ENCODE measurements at regions not wholly inside any gene's neighbourhood (a gene's known extent, or its start where the extent isn't known, plus 50 kb on each side); places are given as distances from the start of the nearest gene placed in this dataset.

GRCh38 chr7:32378988-32379387 is 111.2 kb downstream of the LSM5 start:
- TF ChIP-seq, protein P1, sequence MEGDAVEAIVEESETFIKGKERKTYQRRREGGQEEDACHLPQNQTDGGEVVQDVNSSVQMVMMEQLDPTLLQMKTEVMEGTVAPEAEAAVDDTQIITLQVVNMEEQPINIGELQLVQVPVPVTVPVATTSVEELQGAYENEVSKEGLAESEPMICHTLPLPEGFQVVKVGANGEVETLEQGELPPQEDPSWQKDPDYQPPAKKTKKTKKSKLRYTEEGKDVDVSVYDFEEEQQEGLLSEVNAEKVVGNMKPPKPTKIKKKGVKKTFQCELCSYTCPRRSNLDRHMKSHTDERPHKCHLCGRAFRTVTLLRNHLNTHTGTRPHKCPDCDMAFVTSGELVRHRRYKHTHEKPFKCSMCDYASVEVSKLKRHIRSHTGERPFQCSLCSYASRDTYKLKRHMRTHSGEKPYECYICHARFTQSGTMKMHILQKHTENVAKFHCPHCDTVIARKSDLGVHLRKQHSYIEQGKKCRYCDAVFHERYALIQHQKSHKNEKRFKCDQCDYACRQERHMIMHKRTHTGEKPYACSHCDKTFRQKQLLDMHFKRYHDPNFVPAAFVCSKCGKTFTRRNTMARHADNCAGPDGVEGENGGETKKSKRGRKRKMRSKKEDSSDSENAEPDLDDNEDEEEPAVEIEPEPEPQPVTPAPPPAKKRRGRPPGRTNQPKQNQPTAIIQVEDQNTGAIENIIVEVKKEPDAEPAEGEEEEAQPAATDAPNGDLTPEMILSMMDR (IDR thresholded peaks at IDR 0.05) = no peak
- TF ChIP-seq ZFX (IDR thresholded peaks at IDR 0.05; ENCODE audit: borderline replicate concordance) = no peak

All from 22Rv1 (cell line).